Nephron progenitor cell (in vitro differentiated cells): ENCODE measurements at regions not wholly inside any gene's neighbourhood (a gene's known extent, or its start where the extent isn't known, plus 50 kb on each side); places are given as distances from the start of the nearest gene placed in this dataset.

Experiments
- DNase-seq: peaks from one replicate; pipeline ENCODE4 v3.0.0; 2021
- H3K27ac Mint-ChIP-seq: 2 replicates; pipeline ENCODE4 v1.8.0; 2021; ENCODE audit warnings: mild to moderate bottlenecking, moderate library complexity, mixed read lengths
- H3K27me3 Mint-ChIP-seq: 2 replicates; pipeline ENCODE4 v1.8.0; 2021; ENCODE audit warnings: mild to moderate bottlenecking, low read depth, mixed read lengths; ENCODE audit not compliant: poor library complexity
- H3K36me3 Mint-ChIP-seq: 2 replicates; pipeline ENCODE4 v1.8.0; 2021; ENCODE audit warnings: low read depth, mixed read lengths
- H3K4me1 Mint-ChIP-seq: 2 replicates; pipeline ENCODE4 v1.8.0; 2021; ENCODE audit warnings: mixed read lengths
- H3K4me3 Mint-ChIP-seq: 2 replicates; pipeline ENCODE4 v1.8.0; 2021; ENCODE audit warnings: mild to moderate bottlenecking, moderate library complexity, mixed read lengths
- H3K9me3 Mint-ChIP-seq: 2 replicates; pipeline ENCODE4 v1.8.0; 2021; ENCODE audit warnings: mild to moderate bottlenecking, moderate library complexity, mixed read lengths
- TF ChIP-seq, protein P1 (sequence below): fragments of 200-600 bp; sonication (generic); IDR thresholded peaks from 2 replicates; pipeline ENCODE4 v1.5.0; 2021; ENCODE audit warnings: antibody characterized with exemption

DNA sequence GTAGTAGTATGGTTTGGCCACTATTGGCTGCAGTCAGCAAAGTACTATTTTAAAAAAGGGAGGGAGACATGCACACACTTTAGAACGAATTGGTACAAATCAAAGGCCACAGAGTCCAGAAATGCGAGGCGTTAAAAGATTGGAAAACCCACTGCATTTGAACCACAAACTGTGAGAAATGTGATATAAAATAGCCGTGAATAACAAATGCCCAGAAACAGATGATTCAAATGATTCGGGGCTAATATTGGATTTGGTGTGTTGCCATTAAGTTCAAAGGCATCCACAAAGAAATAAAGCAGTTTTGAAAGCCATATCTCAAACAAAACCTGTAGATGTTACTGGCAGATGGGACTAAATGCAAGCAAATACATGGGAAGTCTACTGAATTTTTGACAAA, 140.9 kb upstream of the HMHB1 start:
- TF ChIP-seq, protein P1, sequence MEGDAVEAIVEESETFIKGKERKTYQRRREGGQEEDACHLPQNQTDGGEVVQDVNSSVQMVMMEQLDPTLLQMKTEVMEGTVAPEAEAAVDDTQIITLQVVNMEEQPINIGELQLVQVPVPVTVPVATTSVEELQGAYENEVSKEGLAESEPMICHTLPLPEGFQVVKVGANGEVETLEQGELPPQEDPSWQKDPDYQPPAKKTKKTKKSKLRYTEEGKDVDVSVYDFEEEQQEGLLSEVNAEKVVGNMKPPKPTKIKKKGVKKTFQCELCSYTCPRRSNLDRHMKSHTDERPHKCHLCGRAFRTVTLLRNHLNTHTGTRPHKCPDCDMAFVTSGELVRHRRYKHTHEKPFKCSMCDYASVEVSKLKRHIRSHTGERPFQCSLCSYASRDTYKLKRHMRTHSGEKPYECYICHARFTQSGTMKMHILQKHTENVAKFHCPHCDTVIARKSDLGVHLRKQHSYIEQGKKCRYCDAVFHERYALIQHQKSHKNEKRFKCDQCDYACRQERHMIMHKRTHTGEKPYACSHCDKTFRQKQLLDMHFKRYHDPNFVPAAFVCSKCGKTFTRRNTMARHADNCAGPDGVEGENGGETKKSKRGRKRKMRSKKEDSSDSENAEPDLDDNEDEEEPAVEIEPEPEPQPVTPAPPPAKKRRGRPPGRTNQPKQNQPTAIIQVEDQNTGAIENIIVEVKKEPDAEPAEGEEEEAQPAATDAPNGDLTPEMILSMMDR, result no peak
- no peak overlapping the region for H3K27ac Mint-ChIP-seq
- DNase-seq, result no peak
- no peaks in the 10 kb centered on the region for H3K4me1 Mint-ChIP-seq
- H3K36me3 Mint-ChIP-seq, result no peaks in the 10 kb centered on the region
- H3K4me3 Mint-ChIP-seq, result no peak overlapping the region
- H3K9me3 Mint-ChIP-seq, result peaks cover 6% of the 10 kb centered on the region
- H3K27me3 Mint-ChIP-seq, result no peaks in the 10 kb centered on the region

DNA sequence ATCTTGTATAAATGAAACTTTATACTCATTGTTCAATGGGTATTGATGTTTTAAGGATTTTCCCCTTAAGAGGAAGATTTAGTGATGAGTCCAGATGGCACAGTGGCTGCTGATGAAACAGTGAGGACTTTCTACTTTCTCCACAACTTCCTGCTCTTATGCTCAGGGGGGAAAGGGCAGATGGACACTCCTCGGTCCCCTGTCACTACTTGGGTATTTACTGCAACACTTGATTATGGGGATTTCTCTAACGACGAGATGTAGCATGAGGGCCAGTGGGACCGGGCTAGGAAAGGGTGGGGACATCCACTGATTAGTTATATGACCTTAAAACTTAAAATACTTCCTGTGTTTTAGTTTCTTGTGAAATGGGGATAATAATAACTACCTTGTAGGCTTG, 146.1 kb upstream of the HMHB1 start:
- peak overlapping the region; percentile 42 for H3K27ac Mint-ChIP-seq
- no peak for DNase-seq
- H3K4me1 Mint-ChIP-seq, result no peaks in the 10 kb centered on the region
- H3K27me3 Mint-ChIP-seq, result no peaks in the 10 kb centered on the region
- H3K36me3 Mint-ChIP-seq, result no peaks in the 10 kb centered on the region
- H3K4me3 Mint-ChIP-seq, result no peak overlapping the region
- TF ChIP-seq, protein P1, result no peak
- peaks cover 6% of the 10 kb centered on the region for H3K9me3 Mint-ChIP-seq

DNA sequence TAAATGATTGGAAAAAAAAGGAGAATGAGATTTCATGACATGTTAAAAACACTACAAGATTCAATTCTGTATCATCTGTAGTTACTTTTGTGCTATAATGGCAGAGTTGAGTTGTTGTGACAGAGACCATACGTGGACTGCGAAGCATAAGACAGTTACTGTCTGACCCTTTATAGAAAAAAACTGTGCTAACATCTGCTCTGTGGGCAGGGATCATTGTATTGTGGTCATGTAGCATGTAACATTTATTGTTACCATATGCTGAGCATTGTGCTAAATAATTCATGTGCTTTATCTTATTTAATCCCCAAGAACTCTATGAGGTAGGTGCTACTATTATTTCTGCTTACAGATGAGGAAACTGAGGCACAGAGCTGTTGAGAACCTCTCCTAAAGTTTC, 147.3 kb upstream of the HMHB1 start:
- no peak overlapping the region for H3K4me3 Mint-ChIP-seq
- no peaks in the 10 kb centered on the region for H3K4me1 Mint-ChIP-seq
- H3K36me3 Mint-ChIP-seq, result no peaks in the 10 kb centered on the region
- no peak overlapping the region for H3K27ac Mint-ChIP-seq
- H3K9me3 Mint-ChIP-seq, result no peaks in the 10 kb centered on the region
- TF ChIP-seq, protein P1, result no peak
- no peak for DNase-seq
- no peaks in the 10 kb centered on the region for H3K27me3 Mint-ChIP-seq

DNA sequence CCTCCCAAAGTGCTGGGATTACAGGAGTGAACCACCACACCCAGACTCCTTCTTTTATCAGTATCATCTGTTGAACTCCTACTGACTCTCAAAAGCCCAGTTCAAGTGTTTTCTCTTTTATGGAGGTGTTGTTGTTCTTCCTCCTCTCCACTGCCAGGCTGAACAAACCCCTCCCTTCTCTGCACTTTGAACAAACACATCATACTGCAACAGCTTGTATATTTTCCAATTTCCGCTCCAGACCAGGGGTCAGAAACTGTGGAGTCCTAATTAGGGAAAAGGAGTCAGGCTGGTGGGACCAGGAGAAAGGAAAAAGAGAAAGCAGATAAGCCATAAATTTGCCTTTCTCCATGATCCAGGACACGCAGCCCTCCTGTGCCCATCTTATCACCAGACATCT, 148.1 kb upstream of the HMHB1 start:
- TF ChIP-seq, protein P1, result no peak
- Mint-ChIP-seq H3K9me3 (no peaks in the 10 kb centered on the region), H3K27me3 (no peaks in the 10 kb centered on the region), H3K4me3 (no peak overlapping the region), H3K4me1 (no peaks in the 10 kb centered on the region), H3K27ac (no peak overlapping the region), H3K36me3 (no peaks in the 10 kb centered on the region)
- no peak for DNase-seq

DNA sequence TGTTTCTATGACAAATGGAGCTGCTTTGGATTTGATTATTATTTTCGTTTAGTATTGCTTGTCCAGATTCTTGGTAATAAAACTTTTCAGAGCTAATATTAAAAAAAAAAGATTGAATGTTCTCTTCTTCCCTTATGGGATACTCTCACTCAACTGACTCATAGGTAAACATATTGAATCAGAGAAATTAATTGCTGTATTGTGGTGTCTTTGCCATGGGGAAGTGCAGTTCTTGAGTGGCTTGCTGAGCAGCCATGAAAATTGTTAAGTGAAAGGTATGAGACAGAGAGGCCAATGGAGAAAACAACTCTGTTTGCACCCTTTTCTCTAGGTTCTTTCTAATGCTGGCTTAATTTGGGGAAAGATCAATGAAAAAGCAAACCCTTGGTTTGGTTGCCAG, 149.9 kb upstream of the HMHB1 start:
- Mint-ChIP-seq H3K27ac (no peak overlapping the region), H3K36me3 (no peaks in the 10 kb centered on the region), H3K4me3 (no peak overlapping the region), H3K27me3 (no peaks in the 10 kb centered on the region), H3K4me1 (no peaks in the 10 kb centered on the region), H3K9me3 (no peaks in the 10 kb centered on the region)
- no peak for DNase-seq
- TF ChIP-seq, protein P1, result no peak

DNA sequence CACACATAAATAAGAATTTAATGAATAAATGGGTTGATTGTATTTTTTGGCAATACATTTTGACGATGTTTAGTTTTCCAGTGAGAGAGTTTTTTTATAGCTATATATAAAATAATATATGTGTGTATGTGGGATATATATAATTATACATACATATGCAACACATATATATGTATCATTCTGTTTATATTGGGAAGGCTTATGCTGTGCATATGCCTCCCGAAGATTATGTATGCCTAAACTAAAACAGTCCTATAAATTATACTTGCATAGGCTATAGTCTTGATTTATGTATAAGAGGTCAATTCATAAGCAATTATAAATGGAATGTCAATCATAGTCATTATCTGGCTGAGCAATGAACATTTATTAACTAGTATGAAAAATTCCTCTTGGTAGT, 151.3 kb upstream of the HMHB1 start:
- no peaks in the 10 kb centered on the region for H3K9me3 Mint-ChIP-seq
- H3K4me1 Mint-ChIP-seq, result no peaks in the 10 kb centered on the region
- H3K36me3 Mint-ChIP-seq, result no peaks in the 10 kb centered on the region
- TF ChIP-seq, protein P1, result no peak
- H3K27me3 Mint-ChIP-seq, result no peaks in the 10 kb centered on the region
- H3K27ac Mint-ChIP-seq, result no peak overlapping the region
- no peak overlapping the region for H3K4me3 Mint-ChIP-seq
- no peak for DNase-seq
